Activated T-cell treated with anti-CD3 and anti-CD28 coated beads for 1 hour (primary cell): ENCODE measurements at regions not wholly inside any gene's neighbourhood (a gene's known extent, or its start where the extent isn't known, plus 50 kb on each side); places are given as distances from the start of the nearest gene placed in this dataset.

Source experiments
- DNase-seq: peaks from one replicate; pipeline ENCODE4 v3.0.0-alpha.2; 2020; ENCODE audit warnings: low read depth

DNA sequence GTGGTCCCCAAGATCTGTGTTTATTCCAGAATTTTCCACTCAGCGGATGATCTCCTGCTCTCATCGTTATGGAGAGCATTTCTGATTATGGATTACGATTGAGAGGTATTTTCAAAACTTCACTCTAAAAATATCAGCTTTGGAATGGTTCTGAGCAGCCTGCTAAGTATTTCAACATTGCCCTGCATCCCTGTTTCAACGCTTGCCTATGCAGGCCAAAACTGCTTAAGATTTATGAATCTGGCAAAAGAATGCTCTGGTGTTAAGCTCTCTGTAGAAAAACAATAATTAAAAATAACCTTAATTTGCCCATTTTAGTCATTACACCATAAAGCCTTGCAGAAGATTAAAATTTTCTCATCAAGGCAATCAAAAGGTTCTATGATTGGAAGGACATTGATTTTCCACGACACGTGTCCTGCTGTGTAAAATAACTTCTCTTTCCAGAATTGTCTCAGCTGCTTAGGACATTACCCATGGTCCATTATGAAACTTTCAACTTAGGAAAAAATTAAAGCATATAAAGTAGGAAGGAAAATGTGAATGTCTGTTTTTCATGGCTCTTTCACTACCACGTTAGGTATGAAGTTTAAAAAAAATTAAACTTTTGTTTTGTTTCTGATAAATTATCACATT lies 229.9 kb downstream of the ACKR3 start:
- no peak for DNase-seq

GRCh38 chr2:236802862-236803261 lies 233.2 kb downstream of the ACKR3 start:
- DNase-seq, result no peak

GRCh38 chr2:236803621-236804020 lies 234.0 kb downstream of the ACKR3 start:
- DNase-seq, result no peak

DNA sequence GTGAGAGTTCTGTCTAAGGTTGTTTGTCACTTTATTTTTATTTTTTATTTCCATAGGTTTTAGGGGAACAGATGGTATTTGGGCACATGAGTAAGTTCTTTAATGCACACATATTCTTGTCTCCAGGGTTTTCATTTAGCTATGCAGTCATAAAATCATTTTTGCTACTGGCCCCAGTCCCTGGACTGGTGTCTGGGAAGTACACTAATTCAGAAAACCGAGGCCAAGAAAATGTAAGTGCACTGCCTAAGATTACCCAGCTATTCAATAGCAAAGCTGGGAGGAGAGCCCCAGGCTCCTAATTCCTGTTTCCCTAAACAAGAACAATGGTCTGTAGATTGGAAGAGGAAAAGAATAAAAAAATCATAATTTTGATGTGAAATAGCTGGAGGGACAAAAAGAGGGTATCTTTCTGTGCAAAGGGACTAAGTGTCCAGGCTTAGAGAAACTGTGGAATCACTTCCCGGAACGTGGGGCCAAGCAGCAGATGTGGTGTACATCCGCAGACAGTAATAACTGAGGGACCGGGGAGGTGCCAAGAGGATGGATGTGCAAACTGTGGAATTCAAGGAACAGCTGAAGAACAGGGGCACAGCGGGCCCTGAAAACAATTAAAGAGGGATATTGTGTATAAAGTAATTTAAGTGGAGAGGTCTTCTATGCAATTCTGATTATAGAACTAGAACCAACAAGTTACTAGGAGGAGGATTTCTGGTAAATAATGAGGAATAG lies 236.3 kb downstream of the ACKR3 start:
- no peak for DNase-seq

- DNase-seq, result no peak
These were observed 240.1 kb downstream of the ACKR3 start for GRCh38 chr2:236809716-236810115.

DNA sequence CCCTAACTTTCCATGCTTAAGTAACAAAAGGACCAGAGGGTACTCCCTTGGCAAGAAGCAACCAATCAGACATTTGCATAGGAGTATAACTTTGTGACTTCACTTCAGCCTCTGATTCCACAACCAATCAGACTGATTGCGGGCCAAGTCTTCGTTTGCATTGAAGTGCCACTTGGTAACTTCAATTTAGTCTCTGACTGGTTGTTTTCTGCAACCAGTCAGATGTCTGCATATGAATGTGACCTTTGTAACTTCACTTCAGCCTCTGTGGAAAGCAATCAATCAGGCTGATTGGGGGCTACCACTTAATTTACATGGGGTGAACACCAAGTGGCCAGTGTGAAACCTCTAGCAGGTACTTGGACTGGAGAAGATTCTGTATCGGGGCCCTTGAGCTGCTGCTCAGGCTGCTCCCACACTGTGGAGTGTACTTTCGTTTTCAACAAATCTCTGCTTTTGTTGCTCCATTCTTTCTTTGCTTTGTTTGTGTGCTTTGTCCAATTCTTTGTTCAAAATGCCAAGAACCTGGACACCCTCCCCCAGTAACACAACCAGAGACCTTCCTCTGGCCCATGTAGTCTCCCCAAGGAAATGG lies 241.5 kb downstream of the ACKR3 start:
- no peak for DNase-seq

GRCh38 chr2:236813766-236814165 lies 244.1 kb downstream of the ACKR3 start:
- DNase-seq, result no peak

DNA sequence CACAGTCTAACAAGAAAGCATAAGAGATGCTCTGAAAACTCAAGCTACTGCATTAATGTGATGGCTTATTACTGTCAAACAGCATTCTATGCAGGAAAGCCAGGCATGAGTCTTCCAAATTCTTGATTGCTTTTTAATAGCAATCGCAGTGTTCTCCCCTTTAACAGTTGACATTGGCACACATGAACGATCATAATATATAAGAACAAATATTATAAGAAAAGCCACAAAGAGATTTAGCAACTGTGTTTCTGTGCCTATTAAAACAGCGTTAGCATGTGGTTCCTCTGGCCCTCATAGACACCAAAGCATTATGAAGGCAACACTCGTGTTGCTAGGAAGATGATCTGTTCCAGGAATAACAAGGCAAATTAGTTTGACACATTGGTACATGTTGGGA lies 245.0 kb downstream of the ACKR3 start:
- DNase-seq, result no peak

DNA sequence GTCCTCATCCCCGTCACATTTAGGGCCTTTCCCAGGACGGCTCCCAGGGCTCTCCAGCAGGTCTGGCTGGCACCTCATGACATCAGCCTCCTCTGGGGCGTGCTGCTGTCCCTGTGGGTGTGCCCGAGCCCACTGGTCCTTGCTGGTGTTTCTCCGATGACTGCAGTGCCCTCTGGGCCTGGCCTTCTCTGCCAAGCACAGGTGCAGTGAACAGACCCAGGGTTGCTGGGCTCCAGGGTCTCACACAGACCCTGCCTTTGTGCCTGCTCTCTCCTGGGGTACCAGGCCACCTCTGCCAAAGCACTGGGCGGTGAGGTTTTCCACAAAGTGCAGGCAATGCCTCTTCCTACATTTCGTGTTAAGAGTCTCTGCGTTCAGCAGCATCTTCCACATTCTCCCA lies 246.1 kb downstream of the ACKR3 start:
- DNase-seq, result no peak

GRCh38 chr2:236816197-236817170 lies 246.9 kb downstream of the ACKR3 start:
- no peak for DNase-seq

- no peak for DNase-seq
These were observed 248.8 kb downstream of the ACKR3 start for GRCh38 chr2:236818281-236819045.

- DNase-seq, result no peak
These were observed 249.8 kb downstream of the ACKR3 start for GRCh38 chr2:236819275-236820002.

DNA sequence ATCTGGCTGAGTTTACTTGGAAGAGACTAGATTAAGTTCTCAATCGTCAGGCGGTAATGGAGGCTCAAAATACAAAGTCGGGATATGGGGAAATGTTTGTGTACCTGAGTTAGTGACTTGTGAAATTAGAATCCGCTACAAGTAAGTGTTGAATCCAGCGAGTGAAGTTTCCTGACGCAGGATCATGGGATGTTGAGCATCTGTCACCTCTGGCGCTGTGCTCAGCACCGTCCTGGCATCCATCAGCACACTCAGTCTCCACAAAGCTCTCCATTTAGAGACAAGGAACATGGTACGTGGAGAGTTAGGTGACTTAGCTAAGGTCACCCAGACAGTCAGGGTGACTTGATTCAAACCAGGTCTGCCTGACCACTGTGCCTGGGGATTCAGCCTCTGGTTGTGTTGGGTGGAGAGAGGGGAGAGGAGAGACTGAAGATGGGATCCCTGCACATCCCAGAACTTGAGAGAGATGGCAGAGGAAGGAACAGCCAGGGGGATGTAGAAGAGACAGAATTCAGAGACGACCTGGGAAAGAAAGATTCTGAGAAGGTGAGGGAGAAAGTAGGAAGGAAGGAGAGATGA lies 251.2 kb downstream of the ACKR3 start:
- DNase-seq, result no peak

DNA sequence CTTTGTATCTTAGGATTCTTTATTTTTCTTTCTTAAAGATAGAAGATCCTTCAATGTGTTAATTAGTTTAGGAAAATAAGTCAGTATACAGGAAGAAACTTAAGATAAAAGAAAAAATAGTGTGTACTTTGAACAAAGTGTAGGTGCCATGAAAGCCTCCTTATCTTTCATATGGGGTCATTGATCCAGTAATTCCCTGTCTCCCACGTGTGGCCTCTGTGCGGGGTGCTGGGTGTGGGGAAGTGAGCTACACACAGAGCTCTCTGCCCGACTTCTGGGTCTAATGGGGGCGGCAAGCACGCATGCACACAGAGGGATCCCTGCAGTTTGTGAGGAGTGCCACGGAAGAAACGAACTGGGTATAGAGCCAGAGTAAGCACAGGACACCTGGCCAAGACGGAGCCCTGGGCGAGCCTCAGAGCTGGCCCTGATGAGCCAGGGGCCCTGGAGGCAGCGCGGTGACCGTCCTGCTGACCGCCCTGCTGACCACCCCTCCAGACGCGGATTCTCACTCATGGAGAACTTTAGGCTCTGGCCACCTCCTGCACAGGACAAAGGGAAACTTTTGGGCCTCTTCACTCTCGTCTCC lies 253.5 kb downstream of the ACKR3 start:
- DNase-seq, result no peak

GRCh38 chr2:236823963-236824362 lies 254.3 kb downstream of the ACKR3 start:
- DNase-seq, result no peak

DNA sequence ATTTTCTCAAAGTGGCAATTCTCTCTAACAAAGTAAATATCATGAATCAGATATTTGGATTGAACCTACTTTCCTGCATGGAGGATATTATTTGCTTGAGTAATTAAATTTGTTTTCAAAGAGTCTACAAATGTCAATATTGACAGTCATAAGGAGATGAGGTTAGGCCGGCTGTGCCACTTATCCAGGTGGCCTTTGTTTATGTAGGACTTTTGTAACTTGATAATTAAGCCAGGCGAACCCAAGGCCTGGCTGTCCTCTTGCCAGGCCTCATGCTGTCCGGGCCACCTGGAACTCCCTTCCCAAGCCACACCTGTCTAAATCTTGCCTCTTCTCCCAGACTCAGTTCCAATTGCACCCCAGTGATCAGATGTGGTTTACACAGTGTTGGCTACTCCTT lies 255.2 kb downstream of the ACKR3 start:
- no peak for DNase-seq

DNA sequence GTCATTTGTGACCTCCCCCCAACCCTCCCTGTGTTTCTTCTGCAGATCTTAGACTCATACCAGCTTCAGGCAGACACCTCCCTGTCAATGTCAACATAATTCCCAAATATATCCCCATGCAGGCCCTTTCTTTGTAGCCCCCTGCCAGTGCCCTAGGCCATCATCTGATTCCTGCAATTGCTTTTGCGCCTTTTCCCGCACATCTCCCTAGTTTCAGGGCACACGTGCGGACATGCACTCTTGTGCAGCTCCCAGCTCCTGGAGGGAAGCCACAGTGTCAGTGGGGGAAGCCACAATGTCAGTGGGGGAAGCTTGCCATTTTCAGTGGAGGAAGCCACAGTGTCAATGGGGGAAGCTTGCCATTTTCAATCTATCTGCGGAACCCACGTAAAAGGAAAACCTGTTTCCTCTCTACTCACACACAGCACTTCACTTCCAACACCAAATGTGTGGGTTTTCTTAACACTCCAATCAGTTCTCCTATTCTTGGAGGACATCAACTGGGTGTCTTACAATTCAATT lies 256.4 kb downstream of the ACKR3 start:
- DNase-seq, result no peak

DNA sequence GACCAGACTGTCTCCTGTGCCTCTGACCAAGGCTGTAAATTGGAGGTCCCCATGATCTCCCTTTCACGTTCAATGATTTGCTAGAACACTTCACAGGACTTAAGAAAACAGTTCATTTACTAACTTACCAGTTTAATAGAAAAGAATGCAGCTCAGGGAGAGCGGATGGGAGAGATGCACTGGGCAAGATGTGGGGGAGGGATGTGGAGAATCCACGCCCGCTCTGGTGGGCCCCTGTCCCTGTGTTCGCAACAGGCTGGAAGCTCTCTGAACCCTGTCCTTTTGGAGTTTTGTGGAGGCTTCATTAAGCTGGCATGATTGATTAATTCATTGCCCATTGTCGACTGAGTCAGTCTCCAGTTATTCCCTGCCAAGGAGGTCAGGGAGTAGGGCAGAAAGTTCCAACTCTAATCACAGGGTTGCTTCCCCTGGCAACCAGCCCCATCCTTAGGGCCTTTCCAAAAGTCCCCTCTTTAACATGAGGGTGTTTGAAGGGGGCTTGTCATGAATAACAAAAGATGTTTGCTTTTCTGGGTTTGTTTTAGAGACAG lies 257.1 kb downstream of the ACKR3 start:
- no peak for DNase-seq

GRCh38 chr2:236827997-236828396 lies 257.7 kb upstream of the COPS8 start:
- no peak for DNase-seq

- no peak for DNase-seq
These were observed 256.9 kb upstream of the COPS8 start for GRCh38 chr2:236828820-236829219.
